ENCODE measurements at regions not wholly inside any gene's neighbourhood (a gene's known extent, or its start where the extent isn't known, plus 50 kb on each side); places are given as distances from the start of the nearest gene placed in this dataset.
"Not testable (repeated sequence)": the region's sequence is repeated elsewhere in the genome, so short reads cannot be mapped to it uniquely, and the experiment has no call there.

DNA sequence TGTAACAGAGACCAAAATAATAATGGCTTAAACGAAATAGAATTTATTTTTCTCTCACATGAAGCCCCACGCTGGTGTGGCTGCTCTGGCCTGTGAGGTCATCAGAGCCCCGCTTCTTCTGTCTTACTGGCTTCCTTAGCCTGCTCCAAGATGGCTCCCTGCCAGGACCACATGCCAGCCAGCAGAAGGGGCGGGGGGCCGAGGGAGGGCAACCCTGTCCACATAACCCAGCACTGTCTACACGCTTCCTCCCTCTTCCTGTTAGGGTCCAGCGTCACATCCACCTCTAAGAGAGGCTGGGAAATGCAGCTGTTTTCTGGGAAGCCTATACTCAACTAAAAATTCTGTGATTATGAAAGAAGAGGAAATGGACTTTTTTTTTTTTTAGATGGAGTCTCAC, 107.9 kb upstream of the DLG1 start:
- peak; percentile 54 for DNase-seq (ENCODE audit: low spot score)

DNA sequence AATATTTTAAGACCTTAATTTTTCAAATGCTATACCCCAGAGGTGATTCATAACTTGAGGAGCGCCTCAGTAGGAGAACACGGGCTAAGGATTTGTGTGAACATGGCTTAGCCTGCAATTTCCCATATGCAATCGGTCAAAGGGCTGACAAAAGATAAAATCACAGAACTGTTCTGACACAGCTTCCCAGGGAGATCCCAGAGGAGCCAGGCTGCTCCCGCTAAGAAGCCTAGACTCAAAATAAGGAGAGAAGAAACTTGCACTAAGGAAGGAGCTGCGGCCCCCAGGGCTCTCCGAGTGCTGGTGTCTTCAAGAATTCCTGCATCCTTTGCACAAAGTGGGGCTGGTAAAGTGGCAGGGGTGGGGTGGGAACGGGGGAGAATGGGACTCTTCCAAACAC, 106.3 kb upstream of the DLG1 start:
- DNase-seq (ENCODE audit: low spot score), result no peak

DNA sequence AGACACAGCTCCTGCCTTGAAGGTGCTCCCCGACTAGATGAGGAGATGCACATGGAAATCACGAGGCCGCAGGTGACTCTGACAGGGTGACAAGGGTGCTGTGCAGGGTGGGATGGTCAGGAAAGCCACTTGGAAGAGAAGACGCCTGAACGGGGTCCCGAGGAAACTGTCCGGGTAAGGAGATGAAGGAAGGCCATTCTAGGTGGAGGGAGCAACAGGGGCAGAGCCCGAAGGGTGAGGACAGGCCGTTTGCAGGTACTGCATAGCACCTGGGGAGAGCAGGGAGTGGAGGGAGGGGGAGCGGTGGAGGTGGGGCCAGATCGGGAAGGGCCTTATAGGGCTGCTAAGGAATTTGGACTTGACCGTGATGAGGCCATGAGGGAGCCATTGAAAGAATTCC, 105.6 kb upstream of the DLG1 start:
- DNase-seq (ENCODE audit: low spot score), result no peak

DNA sequence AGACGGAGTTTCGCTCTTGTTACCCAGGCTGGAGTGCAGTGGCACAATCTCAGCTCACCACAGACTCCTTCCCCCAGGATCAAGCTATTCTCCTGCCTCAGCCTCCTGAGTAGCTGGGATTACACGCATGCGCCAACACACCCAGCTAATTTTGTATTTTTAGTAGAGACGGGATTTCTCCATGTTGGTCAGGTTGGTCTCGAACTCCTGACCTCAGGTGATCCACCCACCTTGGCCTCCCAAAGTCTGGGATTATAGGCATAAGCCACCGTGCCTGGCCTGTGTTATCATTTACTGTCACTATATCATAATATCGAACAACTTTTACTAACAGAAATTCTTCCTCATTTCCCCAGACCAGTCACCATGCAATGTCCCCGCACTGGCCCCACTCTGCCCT, 104.0 kb upstream of the DLG1 start:
- DNase-seq (ENCODE audit: low spot score), result not testable (repeated sequence)

DNA sequence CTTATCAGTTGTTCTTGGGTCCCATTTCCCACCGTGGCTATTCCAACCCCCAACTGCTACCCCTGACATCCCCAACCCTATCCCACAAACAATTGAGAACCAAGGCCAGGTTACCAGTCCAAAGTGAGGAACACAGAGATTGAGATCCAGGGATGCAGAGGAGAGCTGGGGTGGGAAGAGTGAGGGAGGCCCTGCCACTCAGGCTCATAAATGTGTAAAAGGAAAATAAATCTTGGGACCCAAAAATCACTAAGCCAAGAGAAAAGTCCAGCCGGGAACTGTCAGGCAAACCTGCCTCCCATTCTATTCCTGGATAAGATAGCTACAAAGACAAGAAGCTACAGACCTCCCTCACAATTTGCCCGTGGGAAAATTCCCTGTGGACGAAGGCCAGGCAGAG, 101.1 kb upstream of the DLG1 start:
- no peak for DNase-seq (ENCODE audit: low spot score)

DNA sequence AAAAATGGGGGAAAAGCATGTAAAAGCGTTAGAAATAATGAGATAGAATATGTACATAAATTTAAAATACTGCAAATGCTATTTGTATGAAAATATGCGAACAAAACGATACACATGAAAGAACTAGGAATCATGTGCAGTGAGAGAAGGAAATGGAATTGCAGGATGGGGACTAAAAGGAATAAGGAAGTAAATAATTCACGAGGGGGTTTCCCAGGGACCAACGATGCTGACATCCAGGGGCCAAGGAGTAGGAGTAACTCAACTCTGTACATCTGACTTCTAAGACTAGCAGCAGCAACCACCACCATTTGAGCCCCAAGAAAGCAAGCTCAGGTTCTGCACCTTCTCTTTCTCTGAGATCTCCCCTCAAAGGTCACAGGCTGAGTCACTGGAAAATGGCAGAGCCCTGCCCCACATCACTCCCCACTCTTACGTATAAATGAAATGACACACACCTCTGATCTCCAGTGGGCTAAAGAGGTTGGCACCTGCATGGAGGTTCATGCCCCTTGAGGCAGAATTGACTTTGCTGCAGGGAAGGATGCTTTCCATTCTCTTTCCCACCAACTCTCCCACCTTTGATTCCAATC, 100.0 kb upstream of the DLG1 start:
- DNase-seq (ENCODE audit: low spot score), result no peak

DNA sequence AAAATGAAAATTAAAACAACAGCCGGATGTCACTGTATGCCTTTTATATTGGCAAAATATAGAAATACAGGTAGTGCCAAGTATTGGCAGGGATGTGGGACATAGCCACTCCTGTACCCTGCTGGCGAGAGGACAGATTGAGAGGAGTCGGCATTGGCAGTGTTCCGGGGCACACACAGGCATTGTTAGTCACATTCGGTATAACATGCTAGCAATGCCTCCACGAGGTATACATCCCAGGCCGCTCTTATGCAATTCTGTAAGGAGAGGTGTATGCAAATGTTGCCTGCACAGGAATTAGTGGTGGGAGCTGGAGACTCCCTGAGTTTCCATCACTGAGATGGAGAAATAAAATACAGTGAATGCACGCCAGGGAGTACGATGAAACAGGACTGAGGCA, 99.4 kb upstream of the DLG1 start:
- DNase-seq (ENCODE audit: low spot score), result no peak

DNA sequence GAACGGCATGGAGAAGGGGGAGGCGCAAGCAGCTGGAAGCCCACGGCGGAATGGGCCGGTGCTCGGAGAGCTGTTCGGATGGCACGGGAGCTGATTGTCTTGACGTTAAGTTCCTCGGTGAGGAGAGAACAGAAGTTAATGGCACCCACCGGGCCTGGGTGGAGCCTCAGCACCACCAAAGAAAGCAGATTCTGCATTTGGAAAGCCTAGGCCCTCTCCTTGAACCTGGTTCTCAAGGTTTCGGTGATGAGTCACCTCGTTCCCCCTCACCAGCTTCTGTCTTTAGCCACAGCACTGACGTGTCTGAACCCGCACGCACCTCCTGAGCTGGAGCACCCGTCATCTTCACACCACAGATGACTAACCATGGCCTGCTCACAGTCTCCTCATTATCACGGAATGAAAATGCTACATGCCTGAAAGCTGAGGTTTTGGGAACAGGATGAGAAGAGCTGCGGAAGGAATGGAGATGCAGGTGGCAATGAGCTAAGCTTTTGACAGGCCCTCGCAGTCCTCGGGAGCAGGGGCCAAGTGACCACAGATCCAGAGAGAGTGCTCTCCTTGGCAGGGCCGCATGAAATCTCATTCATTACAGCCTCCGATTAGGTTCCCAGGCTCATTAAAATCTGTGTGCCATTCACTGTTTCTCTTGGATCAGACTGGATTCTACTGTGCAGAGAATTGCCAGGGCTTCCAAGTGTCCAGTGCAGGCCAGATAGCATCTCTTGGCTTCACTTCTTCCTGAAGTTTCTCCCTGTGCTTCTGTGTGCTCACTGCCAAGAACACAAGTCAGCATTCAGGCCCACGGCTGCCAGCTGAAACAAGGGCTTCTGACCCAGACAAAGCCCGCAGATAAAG, 96.3 kb upstream of the DLG1 start:
- peak; percentile 43 for DNase-seq (ENCODE audit: low spot score)

DNA sequence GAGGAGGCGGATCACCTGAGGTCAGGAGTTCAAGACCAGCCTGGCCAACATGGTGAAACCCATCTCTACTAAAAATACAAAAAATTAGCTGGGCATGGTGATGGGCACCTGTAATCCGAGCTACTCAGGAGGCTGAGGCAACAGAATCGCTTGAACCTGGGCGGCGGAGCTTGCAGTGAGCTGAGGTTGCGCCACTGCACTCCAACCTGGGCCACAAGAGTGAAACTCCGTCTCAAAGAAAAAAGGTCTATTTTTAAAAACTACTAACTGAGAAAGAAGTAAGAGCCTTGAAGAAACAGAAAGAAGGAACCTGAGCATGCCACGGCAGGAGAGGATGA, 95.7 kb upstream of the DLG1 start:
- DNase-seq (ENCODE audit: low spot score), result not testable (repeated sequence)

DNA sequence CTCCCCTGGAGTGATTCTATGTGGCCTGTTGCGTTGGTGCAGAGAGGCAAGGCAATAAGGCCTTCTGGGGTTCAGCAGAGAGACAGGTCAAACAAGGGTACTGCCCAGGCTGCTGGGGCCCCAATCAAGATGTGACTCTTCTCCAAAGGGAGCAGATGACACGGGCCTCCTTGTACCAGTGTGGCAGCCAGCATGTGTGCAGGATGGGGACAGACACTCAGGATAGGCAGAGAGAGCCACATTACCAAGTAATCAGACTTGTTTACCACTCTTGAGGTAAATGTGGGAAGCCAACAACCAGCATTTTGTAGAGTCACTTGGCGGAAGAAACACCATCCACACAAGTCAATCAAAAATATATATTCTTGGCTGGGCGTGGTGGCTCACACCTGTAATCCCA, 95.3 kb upstream of the DLG1 start:
- no peak for DNase-seq (ENCODE audit: low spot score)

DNA sequence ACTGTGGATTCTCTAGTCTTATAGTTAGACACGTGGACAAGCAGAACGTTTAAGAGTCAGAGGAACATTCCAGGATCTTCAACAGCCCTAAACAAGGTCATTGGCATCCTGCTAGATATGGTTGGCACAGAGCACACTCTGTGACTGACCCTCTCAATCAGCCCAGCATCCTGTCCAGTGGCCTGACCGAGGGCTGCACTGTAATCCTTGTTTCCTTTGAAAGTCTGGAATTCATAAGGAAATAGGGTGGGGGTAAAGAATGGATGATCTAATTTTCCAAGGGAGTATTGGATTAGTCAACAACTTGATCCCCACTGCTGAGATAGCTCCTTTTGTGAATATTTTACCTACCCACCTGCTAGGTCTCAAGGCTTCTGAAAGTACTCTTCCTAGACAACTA, 94.5 kb upstream of the DLG1 start:
- DNase-seq (ENCODE audit: low spot score), result no peak

DNA sequence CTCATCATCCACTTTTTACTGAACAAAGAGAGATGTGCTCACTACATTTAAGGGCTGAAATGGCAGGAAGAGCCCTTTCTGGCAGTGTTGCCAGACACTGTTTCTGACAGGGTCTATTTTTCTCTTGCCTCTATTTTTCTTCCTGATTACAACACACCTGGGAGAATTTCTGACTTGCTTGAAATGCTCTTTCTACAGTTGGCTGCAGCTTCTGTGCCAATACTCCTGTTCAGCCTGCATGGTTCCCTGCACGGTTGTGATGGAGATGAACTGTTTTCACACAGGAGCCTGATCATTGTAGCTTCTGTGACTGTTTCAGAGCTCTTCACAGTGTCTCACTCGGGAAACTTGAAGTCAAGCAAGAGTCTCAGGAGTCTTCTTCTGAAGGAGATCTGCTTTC, 83.0 kb upstream of the DLG1 start:
- DNase-seq (ENCODE audit: low spot score), result no peak

DNA sequence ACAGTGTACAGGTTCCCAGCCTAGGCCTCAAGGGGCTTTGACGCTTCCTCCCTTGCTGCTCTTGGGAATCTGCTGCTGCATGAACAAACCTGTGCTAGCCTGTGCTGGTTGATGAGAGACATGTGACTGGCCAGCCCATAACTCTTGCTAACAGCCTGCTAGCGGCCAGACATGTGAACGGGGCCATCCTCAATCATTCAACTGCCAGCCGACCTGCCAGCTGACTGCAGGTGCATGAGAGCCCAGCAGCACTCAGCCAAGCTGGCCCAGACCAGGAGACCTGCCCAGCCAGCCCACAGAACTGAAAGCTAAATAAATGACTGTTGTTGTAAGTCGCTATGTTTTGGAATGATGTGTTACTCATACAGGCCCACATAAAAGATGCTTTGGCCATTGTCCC, 82.4 kb upstream of the DLG1 start:
- no peak for DNase-seq (ENCODE audit: low spot score)

DNA sequence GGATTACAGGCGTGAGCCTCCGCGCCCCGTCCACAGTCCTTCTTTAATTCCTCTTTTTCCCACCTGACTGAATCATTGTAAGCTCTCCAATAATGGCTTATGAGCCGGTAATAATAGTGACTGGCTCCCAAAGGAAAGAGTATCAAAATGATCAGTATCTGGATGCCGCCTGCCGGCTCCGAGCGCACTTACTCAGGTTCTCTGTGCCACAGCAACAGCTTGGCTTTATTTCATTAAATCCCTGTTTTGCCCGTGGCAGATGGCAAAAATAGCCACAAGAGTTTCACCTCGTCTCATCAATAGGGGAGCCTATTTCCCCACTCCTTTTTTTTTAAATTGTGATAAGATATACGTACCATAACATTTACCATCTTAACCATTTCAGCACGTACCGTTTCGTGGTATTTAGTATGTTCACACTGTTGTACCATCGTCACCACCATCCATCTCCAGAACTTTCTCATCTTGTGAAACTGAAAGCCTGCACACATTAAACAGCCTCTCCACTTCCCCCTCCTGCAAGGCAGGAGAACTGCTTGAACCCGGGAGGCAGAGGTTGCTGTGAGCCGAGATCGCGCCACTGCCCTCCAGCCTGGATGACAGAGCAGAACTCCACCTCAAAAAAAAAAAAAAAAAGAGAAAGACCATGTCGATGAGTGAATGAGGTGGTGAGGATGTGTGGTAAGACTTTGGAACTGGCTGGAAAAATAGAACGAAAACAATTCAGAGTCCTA, 80.7 kb upstream of the DLG1 start:
- DNase-seq (ENCODE audit: low spot score), result no peak

DNA sequence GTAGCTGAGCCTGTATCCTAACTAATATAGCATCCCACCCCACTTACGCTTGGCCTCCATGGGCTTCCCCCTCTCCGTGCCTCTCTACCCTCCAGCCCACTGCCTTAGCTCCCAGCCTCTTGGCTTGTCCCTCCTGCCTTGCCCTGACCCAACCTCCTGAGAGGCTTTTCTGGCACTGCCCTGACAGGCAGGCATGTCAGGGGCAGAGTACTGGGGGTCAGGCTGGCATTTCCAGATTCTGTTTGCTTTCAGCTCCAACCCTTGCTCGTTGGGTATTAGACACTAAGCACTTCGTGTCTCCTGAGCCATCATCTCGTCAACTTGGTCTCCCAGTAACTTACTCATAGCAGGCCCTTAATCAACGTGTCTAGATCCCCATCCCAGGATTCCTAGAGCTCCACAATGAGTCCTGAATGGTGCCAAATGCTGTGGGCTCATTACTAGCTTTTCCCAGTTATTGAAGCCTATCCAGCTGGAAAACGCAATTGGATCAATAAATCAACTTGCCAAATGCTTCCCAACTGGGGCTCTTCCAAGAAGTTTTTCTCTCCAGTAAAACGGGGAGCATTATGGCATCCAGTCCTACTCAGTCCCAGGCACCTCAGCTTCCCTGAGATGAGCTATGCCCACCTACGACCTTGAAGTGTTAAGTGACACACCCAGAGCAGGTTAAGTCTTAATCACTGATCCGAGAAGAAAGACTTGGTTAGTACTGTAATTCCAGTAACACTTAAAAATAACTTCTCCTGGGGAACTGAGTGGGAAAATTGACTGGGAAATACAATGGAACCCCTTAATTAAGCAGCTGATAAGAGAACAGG, 78.5 kb upstream of the DLG1 start:
- DNase-seq (ENCODE audit: low spot score), result no peak

DNA sequence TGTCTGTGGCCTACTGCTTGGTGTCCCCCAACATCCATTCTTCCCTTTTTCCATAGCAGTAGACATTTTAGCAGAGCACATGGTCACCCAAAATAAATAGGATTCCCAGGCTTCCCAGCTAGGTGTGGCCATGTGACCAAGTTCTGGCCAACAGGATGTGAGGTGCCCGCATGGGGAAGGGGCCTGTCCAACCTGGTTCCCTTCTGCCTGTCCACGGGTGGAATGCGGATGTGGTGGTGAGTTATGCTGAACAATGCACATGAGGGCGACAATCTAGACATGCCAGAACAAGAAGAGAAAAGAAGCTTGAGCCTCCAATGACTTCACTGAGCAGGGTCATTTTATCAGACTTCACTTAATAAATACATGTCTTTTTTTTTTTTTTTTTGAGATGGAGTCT, 77.6 kb upstream of the DLG1 start:
- no peak for DNase-seq (ENCODE audit: low spot score)

DNA sequence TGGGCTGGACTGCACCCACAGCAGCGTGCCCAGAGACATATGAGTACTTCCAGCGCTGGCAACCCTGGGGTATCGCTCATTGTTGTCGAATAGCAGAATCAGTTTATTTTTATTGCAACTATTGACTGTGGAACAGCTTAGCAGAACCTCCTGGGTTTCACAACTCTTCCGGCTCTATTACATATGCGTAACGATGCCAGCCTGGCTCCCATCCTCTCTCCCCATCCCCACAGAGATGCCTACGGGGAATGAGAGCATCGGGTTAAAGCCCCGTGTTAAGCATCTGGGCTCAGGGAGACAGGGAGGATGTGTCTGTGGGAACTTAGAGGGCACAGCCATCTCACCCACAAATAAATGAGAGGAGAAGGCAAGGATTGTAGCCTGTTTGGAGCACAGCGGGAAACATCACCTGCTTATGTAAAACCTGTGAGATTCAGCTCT, 76.6 kb upstream of the DLG1 start:
- no peak for DNase-seq (ENCODE audit: low spot score)

DNA sequence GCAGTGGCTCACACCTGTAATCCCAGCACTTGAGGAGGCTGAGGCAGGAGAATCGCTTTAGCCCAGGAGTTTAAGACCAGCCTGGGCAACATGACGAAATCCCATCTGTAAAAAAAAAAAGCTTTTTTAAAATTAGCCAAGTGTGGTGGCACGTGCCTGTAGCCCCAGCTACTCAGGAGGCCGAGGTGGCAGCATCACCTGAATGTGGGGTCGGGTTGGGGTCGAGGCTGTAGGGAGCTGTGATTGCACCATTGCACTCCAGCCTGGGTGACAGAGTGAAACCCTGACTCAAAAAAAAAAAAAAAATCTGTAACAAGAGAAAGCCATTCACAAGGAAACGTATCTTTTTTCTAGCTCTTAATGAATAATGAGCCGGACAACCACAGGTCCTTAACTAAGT, 74.7 kb upstream of the DLG1 start:
- DNase-seq (ENCODE audit: low spot score), result no peak

DNA sequence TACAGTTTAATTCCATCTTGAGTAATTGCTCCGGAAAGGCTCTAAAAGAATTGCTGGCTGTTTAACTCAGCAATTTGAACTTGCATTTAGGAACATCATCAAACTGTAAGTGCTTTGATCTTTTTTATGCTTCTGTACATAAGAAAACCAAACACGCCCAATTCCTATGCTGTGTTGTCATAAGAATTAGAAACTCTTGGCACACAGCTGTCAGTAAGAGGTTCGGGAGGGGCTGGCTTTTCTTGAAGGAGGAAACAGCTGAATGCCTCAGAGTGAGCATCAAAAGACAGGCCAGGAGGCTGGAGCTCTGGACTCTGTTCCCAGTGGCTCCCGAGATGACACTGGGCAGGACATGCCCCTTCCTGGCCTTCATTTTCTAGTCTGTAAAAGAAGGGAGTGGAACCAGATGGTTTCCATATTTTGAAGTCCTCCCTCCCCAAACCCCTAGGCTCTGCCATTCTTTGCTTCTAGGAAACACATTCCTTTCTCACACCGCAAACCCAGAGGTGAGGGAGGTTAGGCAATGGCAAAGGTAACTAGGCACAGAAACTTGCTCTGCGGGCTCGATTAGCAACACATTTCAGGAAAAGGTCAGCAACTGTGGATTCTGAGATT, 73.7 kb upstream of the DLG1 start:
- no peak for DNase-seq (ENCODE audit: low spot score)

DNA sequence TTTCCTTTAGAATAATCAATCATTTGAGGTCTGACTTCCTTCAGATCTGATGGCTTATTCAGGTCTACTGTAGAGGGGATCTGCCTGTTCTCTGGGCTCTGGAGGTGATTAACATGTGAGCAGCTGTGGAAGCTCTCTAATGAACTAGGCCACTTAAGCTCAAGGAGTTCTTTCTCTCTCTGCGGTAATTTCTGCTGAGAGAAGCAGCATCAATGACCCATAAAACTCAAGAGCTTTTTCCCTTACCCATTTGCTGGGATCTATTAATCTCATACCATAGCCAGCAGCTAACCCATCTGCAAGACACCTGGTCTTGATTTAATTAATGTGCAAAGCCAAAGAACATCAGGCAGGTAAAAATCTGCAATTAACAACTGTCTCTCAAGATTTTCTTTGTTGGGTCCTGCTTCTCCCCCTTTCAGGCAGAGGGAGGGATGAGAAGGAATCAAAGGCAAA, 73.2 kb upstream of the DLG1 start:
- DNase-seq (ENCODE audit: low spot score), result no peak

DNA sequence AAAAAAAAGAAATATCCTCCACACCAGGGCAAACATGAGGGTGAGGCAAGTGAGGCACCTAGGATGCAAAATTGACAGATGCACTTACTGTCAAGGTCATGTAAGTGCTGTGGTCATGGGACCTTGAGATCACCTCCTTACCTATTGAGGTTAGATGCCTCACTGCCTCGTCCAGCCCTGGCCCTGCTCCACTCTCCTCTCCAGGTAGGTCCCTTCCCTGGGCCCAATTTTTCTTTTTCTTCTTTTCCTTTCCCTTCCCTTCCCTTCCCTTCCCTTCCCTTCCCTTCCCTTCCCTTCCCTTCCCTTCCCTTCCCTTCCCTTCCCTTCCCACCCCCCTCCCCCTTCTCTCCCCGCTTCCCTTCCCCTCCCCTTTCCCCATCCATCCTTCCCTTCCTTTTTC, 71.1 kb upstream of the DLG1 start:
- DNase-seq (ENCODE audit: low spot score), result no peak

DNA sequence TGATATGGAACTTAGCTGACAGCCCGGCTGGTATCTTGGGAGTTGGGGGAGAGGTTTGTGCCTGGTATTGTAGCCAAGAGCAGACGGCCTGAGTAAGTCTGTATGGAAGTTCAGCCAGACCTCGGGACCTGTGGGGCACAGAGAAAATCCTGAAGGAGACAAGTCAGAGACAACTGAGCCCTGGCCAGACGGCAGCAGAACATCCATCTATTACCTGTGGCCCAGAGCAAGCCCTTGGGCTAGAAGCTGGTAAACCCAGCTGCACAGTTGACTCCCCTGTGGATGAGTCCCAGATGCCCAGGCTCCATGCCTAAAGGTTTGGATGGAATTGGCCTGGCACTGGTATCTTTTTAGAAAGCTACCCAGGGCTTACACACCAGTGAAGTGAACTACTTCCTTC, 70.4 kb upstream of the DLG1 start:
- no peak for DNase-seq (ENCODE audit: low spot score)

All from globus pallidus (tissue), 1 donor.